Adrenal gland (tissue), 9 donors: ENCODE measurements at regions not wholly inside any gene's neighbourhood (a gene's known extent, or its start where the extent isn't known, plus 50 kb on each side); places are given as distances from the start of the nearest gene placed in this dataset.

Experiments used
- DNase-seq, 7 donors: peaks; one replicate each; pipeline ENCODE4 v3.0.0-alpha.2; 2019 to 2020
- H3K27ac ChIP-seq, 5 donors: fragments of 200-600 bp; sonication (generic) in 4 of 5; 1 replicate in 3 of 5; 2 replicates in 2 of 5; pipeline versions ENCODE4 v1.5.1 to v1.8.0; 2016 to 2020; ENCODE audit warnings: mild to moderate bottlenecking in 1 of 5
- H3K27me3 ChIP-seq: fragments of 200-600 bp; 2 replicates; pipeline ENCODE4 v1.8.0; 2021
- H3K36me3 ChIP-seq, 2 donors: fragments of 200-600 bp; replicated peaks in 1 of 2; 1 replicate in 1 of 2; 2 replicates in 1 of 2; pipeline versions ENCODE4 v1.5.1 to v1.8.0; 2018 to 2022
- H3K4me1 ChIP-seq, 2 donors: fragments of 200-600 bp; replicated peaks in 1 of 2; 1 replicate in 1 of 2; 2 replicates in 1 of 2; pipeline versions ENCODE4 v1.5.1 to v1.8.0; 2018 to 2021
- H3K4me3 ChIP-seq, 4 donors: fragments of 200-600 bp; sonication (generic) in 3 of 4; one replicate each; pipeline ENCODE4 v1.5.1; 2016 to 2018
- H3K9me3 ChIP-seq, 3 donors: fragments of 200-600 bp; sonication (generic) in 1 of 3; replicated peaks in 1 of 3; 1 replicate in 2 of 3; 2 replicates in 1 of 3; pipeline versions ENCODE4 v1.5.1 to v1.8.0; 2016 to 2021
- CTCF ChIP-seq, 6 experiments: fragments of 450-650 bp in 4 of 6; fragments of 200-600 bp in 2 of 6; sonication (generic) in 1 of 6; IDR thresholded peaks; 1 replicate in 5 of 6; 2 replicates in 1 of 6; pipeline versions ENCODE4 v1.5.1 to v1.8.0; 2016 to 2021; ENCODE audit warnings: antibody characterized with exemption in 6 of 6, mild to moderate bottlenecking in 2 of 6, moderate library complexity in 1 of 6
- POLR2A ChIP-seq, 2 donors: fragments of 450-650 bp; IDR thresholded peaks; one replicate each; pipeline ENCODE4 v1.6.1; 2017; ENCODE audit warnings: antibody characterized with exemption in 2 of 2, mild to moderate bottlenecking in 2 of 2, moderate library complexity in 1 of 2
- WGBS, 4 donors: extraction: QIAGEN DNeasy Blood & Tissue Kit in 2 of 4; methylation state at CpG; one replicate each; pipeline versions ENCODE4 v1.1.5 to v1.1.7; 2013 to 2017; 5-methylcytosine and 5-hydroxymethylcytosine counted together
- intact Hi-C, 2 donors: fragments of 100-400 bp; cut with DNase I; formaldehyde crosslinking; loops; one replicate each; pipeline versions ENCODE4 v1.14.1 to v1.15.0; 2022 to 2023
- donor health status: healthy with polysubstance abuse.
- donor health status: Bipolar disorder and iron deficiency.
- donor health status: DM: yes; HTN: yes; CAD: no.
- donor health status: DM: no; HTN: no; CAD: no.
- donor health status: DM: no; HTN: no; CAD: no.

DNA sequence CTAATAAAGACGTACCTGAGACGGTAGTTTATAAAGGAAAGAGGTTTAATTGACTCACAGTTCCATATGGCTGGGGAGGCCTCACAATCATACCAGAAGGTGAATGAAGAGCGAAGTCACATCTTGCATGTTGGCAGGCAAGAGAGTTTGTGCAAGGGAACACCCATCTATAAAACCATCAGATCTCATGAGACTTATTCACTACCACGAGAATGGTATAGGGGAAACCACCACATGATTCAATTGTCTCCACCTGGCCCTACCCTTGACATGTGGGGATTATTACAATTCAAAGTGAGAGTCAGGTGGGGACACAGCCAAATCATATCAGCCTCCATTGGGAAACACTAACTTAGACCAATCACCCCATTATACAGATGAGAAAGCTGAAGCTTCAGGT lies 81.4 kb downstream of the SKA1 start:
- Histone ChIP-seq H3K9me3 (no peaks in the 10 kb centered on the region), H3K4me3 (no peak overlapping the region), H3K4me1 (no peaks in the 10 kb centered on the region), H3K27ac (no peak overlapping the region), H3K36me3 (no peaks in the 10 kb centered on the region), H3K27me3 (no peaks in the 10 kb centered on the region)
- 74 to 84% (median 77%) methylated on average over 4 of the region's 4 CpGs for WGBS, 4 donors
- intact Hi-C loops = no loop called here
- DNase-seq = no peak
- TF ChIP-seq POLR2A (IDR thresholded peaks at IDR 0.05) (no peak), CTCF (IDR thresholded peaks at IDR 0.05) (no peak)

DNA sequence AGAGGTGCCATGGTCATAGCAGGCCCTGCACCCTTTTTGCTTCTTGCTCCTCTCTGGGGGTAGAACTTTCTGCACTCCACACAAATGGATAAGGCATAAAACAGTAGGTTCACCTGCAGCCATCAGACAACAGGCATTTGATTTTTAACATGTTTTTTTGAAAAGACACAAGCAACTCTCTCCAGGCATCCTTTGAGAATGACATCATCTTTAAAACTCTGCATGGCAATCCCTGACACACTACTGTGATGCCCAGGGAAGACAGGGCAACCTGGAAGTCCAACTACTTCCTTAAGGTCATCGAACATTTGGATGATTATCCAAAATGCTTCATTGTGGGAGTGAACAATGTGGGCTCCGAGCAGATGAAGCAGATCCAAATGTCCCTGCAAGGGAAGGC lies 82.8 kb downstream of the SKA1 start:
- intact Hi-C loops = no loop called here

GRCh38 chr18:50458366-50458765 lies 83.5 kb downstream of the SKA1 start:
- DNase-seq = no peak
- no peak overlapping the region for H3K4me3 ChIP-seq

More for the DNA sequence above, 82.8 kb downstream of the SKA1 start:
- DNase-seq = no peak
- WGBS, 4 donors = 66 to 82% (median 79%) methylated on average over 2 of the region's 2 CpGs
- Histone ChIP-seq H3K4me3 (no peak overlapping the region), H3K9me3 (no peaks in the 10 kb centered on the region), H3K27ac (no peak overlapping the region), H3K27me3 (no peaks in the 10 kb centered on the region), H3K36me3 (no peaks in the 10 kb centered on the region), H3K4me1 (no peaks in the 10 kb centered on the region)
- TF ChIP-seq POLR2A (IDR thresholded peaks at IDR 0.05) (no peak), CTCF (IDR thresholded peaks at IDR 0.05) (no peak)

GRCh38 chr18:50458796-50459195 lies 84.0 kb downstream of the SKA1 start:
- WGBS, 4 donors = 73 to 89% (median 81%) methylated on average over 2 of the region's 2 CpGs
- intact Hi-C loops = no loop called here
- Histone ChIP-seq H3K27me3 (no peaks in the 10 kb centered on the region), H3K27ac (no peak overlapping the region), H3K4me3 (no peak overlapping the region), H3K4me1 (no peaks in the 10 kb centered on the region), H3K9me3 (no peaks in the 10 kb centered on the region), H3K36me3 (no peaks in the 10 kb centered on the region)
- TF ChIP-seq CTCF (IDR thresholded peaks at IDR 0.05) (no peak), POLR2A (IDR thresholded peaks at IDR 0.05) (no peak)
- DNase-seq = no peak

More at GRCh38 chr18:50458366-50458765, 83.5 kb downstream of the SKA1 start:
- H3K4me1 ChIP-seq = no peaks in the 10 kb centered on the region
- H3K27ac ChIP-seq = no peak overlapping the region
- no peaks in the 10 kb centered on the region for H3K9me3 ChIP-seq
- H3K36me3 ChIP-seq = no peaks in the 10 kb centered on the region
- H3K27me3 ChIP-seq = no peaks in the 10 kb centered on the region
- intact Hi-C loops = no loop called here
- TF ChIP-seq CTCF (IDR thresholded peaks at IDR 0.05) = no peak
- TF ChIP-seq POLR2A (IDR thresholded peaks at IDR 0.05) = no peak
- 68 to 80% (median 76%) methylated on average over 2 to 3 of the region's 3 CpGs for WGBS, 4 donors
